ENCODE measurements at regions not wholly inside any gene's neighbourhood (a gene's known extent, or its start where the extent isn't known, plus 50 kb on each side); places are given as distances from the start of the nearest gene placed in this dataset.

DNA sequence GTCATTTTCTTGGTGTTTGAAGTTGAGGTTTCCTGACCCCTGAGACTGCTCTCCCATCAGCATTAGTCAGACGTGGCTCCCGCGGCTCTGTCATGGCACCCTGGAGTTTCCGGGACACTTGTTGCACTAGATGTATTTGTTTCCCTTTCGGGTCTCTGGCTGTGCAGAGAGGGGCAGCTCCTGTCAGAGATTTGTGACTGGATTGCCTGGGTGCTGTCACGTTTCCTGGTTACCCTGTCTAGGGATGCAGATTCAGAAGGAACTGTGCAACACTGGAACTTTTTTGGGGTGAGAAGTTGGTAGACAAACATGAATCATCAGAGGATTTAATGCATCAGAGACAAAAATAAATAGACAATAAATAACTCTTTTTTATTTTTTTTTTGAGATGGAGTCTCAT lies 431.8 kb upstream of the MAN1A1 start:
- Histone ChIP-seq H3K27ac (ENCODE audit: low read depth) (no peak overlapping the region), H2AFZ (no peak overlapping the region), H3K4me2 (no peak overlapping the region), H3K79me2 (replicated peaks; ENCODE audit: insufficient read depth) (no peaks in the 10 kb centered on the region), H3K4me1 (ENCODE audit: insufficient read depth) (no peaks in the 10 kb centered on the region), H3F3A (replicated peaks; ENCODE audit: low read depth) (no peaks in the 10 kb centered on the region), H3K36me3 (ENCODE audit: insufficient read depth) (no peaks in the 10 kb centered on the region), H3K9me2 (ENCODE audit: insufficient read depth) (no peaks in the 10 kb centered on the region), H4K20me1 (replicated peaks; ENCODE audit: insufficient read depth) (no peaks in the 10 kb centered on the region), H3K4me3 (no peak overlapping the region), H3K27me3 (ENCODE audit: insufficient read depth) (no peaks in the 10 kb centered on the region)
- Mint-ChIP-seq H3K4me3 (no peak overlapping the region), H3K36me3 (ENCODE audit: low read depth) (no peaks in the 10 kb centered on the region), H3K9me3 (no peaks in the 10 kb centered on the region), H3K27ac (peak overlapping the region; percentile 45; the same call in 1 of the 2 replicates), H3K4me1 (peaks cover 15% of the 10 kb centered on the region), H3K27me3 (ENCODE audit: insufficient read depth, low read depth, poor library complexity) (no peaks in the 10 kb centered on the region)
- ATAC-seq (no peak), DNase-seq (ENCODE audit: low spot score) (no peak)
- TF ChIP-seq POLR2AphosphoS5 (IDR thresholded peaks at IDR 0.05; ENCODE audit: low read depth), result no peak
- no peak for TF ChIP-seq ETS1 (IDR thresholded peaks at IDR 0.05)
- no peak for TF ChIP-seq CREB1 (CRISPR knock-in tag; IDR thresholded peaks at IDR 0.05; ENCODE audit: low read depth)
- no peak for TF ChIP-seq STAT1 (IDR thresholded peaks at IDR 0.05; ENCODE audit: unreplicated experiment)
- no peak for TF ChIP-seq NANOG (IDR thresholded peaks at IDR 0.05; ENCODE audit: borderline replicate concordance)
- TF ChIP-seq ZNF114 (CRISPR knock-in tag; IDR thresholded peaks at IDR 0.05), result no peak
- TF ChIP-seq EZH2 (IDR thresholded peaks at IDR 0.05; ENCODE audit: low read depth, unreplicated experiment), result no peak
- TF ChIP-seq ZNF331 (CRISPR knock-in tag; IDR thresholded peaks at IDR 0.05; ENCODE audit: low read depth), result no peak
- TF ChIP-seq, protein P1, sequence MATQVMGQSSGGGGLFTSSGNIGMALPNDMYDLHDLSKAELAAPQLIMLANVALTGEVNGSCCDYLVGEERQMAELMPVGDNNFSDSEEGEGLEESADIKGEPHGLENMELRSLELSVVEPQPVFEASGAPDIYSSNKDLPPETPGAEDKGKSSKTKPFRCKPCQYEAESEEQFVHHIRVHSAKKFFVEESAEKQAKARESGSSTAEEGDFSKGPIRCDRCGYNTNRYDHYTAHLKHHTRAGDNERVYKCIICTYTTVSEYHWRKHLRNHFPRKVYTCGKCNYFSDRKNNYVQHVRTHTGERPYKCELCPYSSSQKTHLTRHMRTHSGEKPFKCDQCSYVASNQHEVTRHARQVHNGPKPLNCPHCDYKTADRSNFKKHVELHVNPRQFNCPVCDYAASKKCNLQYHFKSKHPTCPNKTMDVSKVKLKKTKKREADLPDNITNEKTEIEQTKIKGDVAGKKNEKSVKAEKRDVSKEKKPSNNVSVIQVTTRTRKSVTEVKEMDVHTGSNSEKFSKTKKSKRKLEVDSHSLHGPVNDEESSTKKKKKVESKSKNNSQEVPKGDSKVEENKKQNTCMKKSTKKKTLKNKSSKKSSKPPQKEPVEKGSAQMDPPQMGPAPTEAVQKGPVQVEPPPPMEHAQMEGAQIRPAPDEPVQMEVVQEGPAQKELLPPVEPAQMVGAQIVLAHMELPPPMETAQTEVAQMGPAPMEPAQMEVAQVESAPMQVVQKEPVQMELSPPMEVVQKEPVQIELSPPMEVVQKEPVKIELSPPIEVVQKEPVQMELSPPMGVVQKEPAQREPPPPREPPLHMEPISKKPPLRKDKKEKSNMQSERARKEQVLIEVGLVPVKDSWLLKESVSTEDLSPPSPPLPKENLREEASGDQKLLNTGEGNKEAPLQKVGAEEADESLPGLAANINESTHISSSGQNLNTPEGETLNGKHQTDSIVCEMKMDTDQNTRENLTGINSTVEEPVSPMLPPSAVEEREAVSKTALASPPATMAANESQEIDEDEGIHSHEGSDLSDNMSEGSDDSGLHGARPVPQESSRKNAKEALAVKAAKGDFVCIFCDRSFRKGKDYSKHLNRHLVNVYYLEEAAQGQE (IDR thresholded peaks at IDR 0.05; ENCODE audit: unreplicated experiment), result no peak
- TF ChIP-seq, protein P2, sequence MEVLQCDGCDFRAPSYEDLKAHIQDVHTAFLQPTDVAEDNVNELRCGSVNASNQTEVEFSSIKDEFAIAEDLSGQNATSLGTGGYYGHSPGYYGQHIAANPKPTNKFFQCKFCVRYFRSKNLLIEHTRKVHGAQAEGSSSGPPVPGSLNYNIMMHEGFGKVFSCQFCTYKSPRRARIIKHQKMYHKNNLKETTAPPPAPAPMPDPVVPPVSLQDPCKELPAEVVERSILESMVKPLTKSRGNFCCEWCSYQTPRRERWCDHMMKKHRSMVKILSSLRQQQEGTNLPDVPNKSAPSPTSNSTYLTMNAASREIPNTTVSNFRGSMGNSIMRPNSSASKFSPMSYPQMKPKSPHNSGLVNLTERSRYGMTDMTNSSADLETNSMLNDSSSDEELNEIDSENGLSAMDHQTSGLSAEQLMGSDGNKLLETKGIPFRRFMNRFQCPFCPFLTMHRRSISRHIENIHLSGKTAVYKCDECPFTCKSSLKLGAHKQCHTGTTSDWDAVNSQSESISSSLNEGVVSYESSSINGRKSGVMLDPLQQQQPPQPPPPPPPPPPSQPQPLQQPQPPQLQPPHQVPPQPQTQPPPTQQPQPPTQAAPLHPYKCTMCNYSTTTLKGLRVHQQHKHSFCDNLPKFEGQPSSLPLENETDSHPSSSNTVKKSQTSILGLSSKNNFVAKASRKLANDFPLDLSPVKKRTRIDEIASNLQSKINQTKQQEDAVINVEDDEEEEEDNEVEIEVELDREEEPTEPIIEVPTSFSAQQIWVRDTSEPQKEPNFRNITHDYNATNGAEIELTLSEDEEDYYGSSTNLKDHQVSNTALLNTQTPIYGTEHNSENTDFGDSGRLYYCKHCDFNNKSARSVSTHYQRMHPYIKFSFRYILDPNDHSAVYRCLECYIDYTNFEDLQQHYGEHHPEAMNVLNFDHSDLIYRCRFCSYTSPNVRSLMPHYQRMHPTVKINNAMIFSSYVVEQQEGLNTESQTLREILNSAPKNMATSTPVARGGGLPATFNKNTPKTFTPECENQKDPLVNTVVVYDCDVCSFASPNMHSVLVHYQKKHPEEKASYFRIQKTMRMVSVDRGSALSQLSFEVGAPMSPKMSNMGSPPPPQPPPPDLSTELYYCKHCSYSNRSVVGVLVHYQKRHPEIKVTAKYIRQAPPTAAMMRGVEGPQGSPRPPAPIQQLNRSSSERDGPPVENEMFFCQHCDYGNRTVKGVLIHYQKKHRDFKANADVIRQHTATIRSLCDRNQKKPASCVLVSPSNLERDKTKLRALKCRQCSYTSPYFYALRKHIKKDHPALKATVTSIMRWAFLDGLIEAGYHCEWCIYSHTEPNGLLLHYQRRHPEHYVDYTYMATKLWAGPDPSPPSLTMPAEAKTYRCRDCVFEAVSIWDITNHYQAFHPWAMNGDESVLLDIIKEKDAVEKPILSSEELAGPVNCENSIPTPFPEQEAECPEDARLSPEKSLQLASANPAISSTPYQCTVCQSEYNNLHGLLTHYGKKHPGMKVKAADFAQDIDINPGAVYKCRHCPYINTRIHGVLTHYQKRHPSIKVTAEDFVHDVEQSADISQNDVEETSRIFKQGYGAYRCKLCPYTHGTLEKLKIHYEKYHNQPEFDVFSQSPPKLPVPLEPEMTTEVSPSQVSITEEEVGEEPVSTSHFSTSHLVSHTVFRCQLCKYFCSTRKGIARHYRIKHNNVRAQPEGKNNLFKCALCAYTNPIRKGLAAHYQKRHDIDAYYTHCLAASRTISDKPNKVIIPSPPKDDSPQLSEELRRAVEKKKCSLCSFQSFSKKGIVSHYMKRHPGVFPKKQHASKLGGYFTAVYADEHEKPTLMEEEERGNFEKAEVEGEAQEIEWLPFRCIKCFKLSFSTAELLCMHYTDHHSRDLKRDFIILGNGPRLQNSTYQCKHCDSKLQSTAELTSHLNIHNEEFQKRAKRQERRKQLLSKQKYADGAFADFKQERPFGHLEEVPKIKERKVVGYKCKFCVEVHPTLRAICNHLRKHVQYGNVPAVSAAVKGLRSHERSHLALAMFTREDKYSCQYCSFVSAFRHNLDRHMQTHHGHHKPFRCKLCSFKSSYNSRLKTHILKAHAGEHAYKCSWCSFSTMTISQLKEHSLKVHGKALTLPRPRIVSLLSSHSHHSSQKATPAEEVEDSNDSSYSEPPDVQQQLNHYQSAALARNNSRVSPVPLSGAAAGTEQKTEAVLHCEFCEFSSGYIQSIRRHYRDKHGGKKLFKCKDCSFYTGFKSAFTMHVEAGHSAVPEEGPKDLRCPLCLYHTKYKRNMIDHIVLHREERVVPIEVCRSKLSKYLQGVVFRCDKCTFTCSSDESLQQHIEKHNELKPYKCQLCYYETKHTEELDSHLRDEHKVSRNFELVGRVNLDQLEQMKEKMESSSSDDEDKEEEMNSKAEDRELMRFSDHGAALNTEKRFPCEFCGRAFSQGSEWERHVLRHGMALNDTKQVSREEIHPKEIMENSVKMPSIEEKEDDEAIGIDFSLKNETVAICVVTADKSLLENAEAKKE (CRISPR knock-in tag; IDR thresholded peaks at IDR 0.05), result no peak
- TF ChIP-seq EZH2phosphoT487 (IDR thresholded peaks at IDR 0.05; ENCODE audit: unreplicated experiment), result no peak
